Ishikawa (cell line): ENCODE measurements at regions not wholly inside any gene's neighbourhood (a gene's known extent, or its start where the extent isn't known, plus 50 kb on each side); places are given as distances from the start of the nearest gene placed in this dataset.

Experiments used
- CEBPB ChIP-seq: IDR thresholded peaks from 2 replicates; pipeline ENCODE4 v1.6.1; 2012
- REST ChIP-seq: IDR thresholded peaks from 2 replicates; pipeline ENCODE4 v1.6.1; 2012; ENCODE audit warnings: low read depth, mild to moderate bottlenecking
- YY1 ChIP-seq: IDR thresholded peaks from 2 replicates; pipeline ENCODE4 v1.6.1; 2012; ENCODE audit warnings: low read depth
- TF ChIP-seq, protein P1 (sequence below): IDR thresholded peaks from 2 replicates; pipeline ENCODE4 v1.6.1; 2012

GRCh38 chr13:80082396-80083080, 258.4 kb downstream of the SPRY2 start:
- TF ChIP-seq REST (no peak), CEBPB (no peak), YY1 (no peak)
- TF ChIP-seq, protein P1, sequence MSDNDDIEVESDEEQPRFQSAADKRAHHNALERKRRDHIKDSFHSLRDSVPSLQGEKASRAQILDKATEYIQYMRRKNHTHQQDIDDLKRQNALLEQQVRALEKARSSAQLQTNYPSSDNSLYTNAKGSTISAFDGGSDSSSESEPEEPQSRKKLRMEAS = no peak
